ENCODE measurements at regions not wholly inside any gene's neighbourhood (a gene's known extent, or its start where the extent isn't known, plus 50 kb on each side); places are given as distances from the start of the nearest gene placed in this dataset.

- TF ChIP-seq CTCF (optimal IDR thresholded peaks at IDR 0.05 in 1 of 3, IDR thresholded peaks at IDR 0.05 in 1 of 3, conservative IDR thresholded peaks at IDR 0.05 in 1 of 3; ENCODE audit: extremely low read depth in 1 of 3, insufficient read depth in 2 of 3, low read length in 3 of 3) (no peak), EZH2 (IDR thresholded peaks at IDR 0.05; ENCODE audit: low read length) (no peak)
These were observed 135.3 kb upstream of the SH3BP4 start for GRCh38 chr2:234816491-234816890.

All from keratinocyte (primary cell).